ENCODE measurements at regions not wholly inside any gene's neighbourhood (a gene's known extent, or its start where the extent isn't known, plus 50 kb on each side); places are given as distances from the start of the nearest gene placed in this dataset.
"Not testable (repeated sequence)": the region's sequence is repeated elsewhere in the genome, so short reads cannot be mapped to it uniquely, and the experiment has no call there.

GRCh38 chr11:106173291-106173690 is 95.8 kb downstream of the AASDHPPT start (continued):
- no peak for TF ChIP-seq HOXA9 (CRISPR knock-in tag; IDR thresholded peaks at IDR 0.05; ENCODE audit: borderline replicate concordance)
- no peak for TF ChIP-seq PLSCR1 (CRISPR knock-in tag; IDR thresholded peaks at IDR 0.05; ENCODE audit: borderline replicate concordance)

- H3K79me2 ChIP-seq (ENCODE audit: insufficient read depth, low read length); H3K36me3 ChIP-seq (replicated peaks in 1 of 2; ENCODE audit: control insufficient read depth in 1 of 2, insufficient read depth in 2 of 2, low read length in 2 of 2); H4K20me1 ChIP-seq (ENCODE audit: insufficient read depth, low read length); BruUV-seq (replicated peaks); in situ Hi-C loops (cut with HindIII; ENCODE audit: extremely low pct_ligation_motif_present, low pct_unique_long_range_greater_than_20kb); H3K27ac ChIP-seq (ENCODE audit: extremely low read length, insufficient read depth, low read length); CTCF ChIA-PET (ENCODE audit: low intra/inter-chr PET ratio, low total read pairs); FAIRE-seq; H3K4me2 ChIP-seq (ENCODE audit: low read depth, low read length); ATAC-seq; H2AFZ ChIP-seq (ENCODE audit: low read length); H3K4me1 ChIP-seq (ENCODE audit: insufficient read depth, low read length); H3K9ac ChIP-seq (ENCODE audit: insufficient read depth, low read depth, low read length); H3K27me3 ChIP-seq (ENCODE audit: control insufficient read depth in 1 of 2, insufficient read depth in 2 of 2, low read length in 2 of 2); intact Hi-C loops (cut with micrococcal nuclease; ENCODE audit: unreplicated experiment); H3K4me3 ChIP-seq (replicated peaks in 1 of 3; ENCODE audit: insufficient read depth in 1 of 3, low read depth in 2 of 3, low read length in 3 of 3); POLR2A ChIA-PET; DNase-seq (ENCODE audit: low spot score): not testable (repeated sequence)
- WGBS (ENCODE audit: low lambda C conversion rate) = 22% methylated on average over 4 of the region's 4 CpGs
- peaks cover 18% of the 10 kb centered on the region for H3K9me3 ChIP-seq (ENCODE audit: low read length)
Measured at GRCh38 chr11:106174003-106174402, 96.5 kb downstream of the AASDHPPT start.

GRCh38 chr11:106176817-106177216 is 99.4 kb downstream of the AASDHPPT start:
- ATAC-seq = no peak
- no peak overlapping the region for H3K4me2 ChIP-seq (ENCODE audit: low read depth, low read length)

More at GRCh38 chr11:106176817-106177216, 99.4 kb downstream of the AASDHPPT start:
- no TSS peak for BruUV-seq (replicated peaks)
- DNase-seq (ENCODE audit: low spot score) (no peak), FAIRE-seq (no peak)
- Histone ChIP-seq H3K9ac (ENCODE audit: insufficient read depth, low read depth, low read length) (no peak overlapping the region), H3K36me3 (replicated peaks in 1 of 2; ENCODE audit: control insufficient read depth in 1 of 2, insufficient read depth in 2 of 2, low read length in 2 of 2) (no peaks in the 10 kb centered on the region), H3K79me2 (ENCODE audit: insufficient read depth, low read length) (no peaks in the 10 kb centered on the region), H3K4me1 (ENCODE audit: insufficient read depth, low read length) (no peaks in the 10 kb centered on the region), H3K27me3 (ENCODE audit: control insufficient read depth in 1 of 2, insufficient read depth in 2 of 2, low read length in 2 of 2) (no peaks in the 10 kb centered on the region), H3K27ac (ENCODE audit: extremely low read length, insufficient read depth, low read length) (no peak overlapping the region), H3K4me3 (replicated peaks in 1 of 3; ENCODE audit: insufficient read depth in 1 of 3, low read depth in 2 of 3, low read length in 3 of 3) (no peak overlapping the region), H2AFZ (ENCODE audit: low read length) (no peak overlapping the region), H3K9me3 (ENCODE audit: low read length) (no peaks in the 10 kb centered on the region), H4K20me1 (ENCODE audit: insufficient read depth, low read length) (no peaks in the 10 kb centered on the region)
- POLR2A ChIA-PET = no interaction called here
- CTCF ChIA-PET (ENCODE audit: low intra/inter-chr PET ratio, low total read pairs) = no interaction called here
- TF ChIP-seq GPN1 (CRISPR knock-in tag; IDR thresholded peaks at IDR 0.05; ENCODE audit: borderline replicate concordance) = no peak
- TF ChIP-seq ZNF44 (CRISPR knock-in tag; IDR thresholded peaks at IDR 0.05) = no peak
- TF ChIP-seq KMT2B (CRISPR knock-in tag; IDR thresholded peaks at IDR 0.05) = no peak
- no peak for TF ChIP-seq MYPOP (CRISPR knock-in tag; IDR thresholded peaks at IDR 0.05)
- TF ChIP-seq ZNF17 (CRISPR knock-in tag; IDR thresholded peaks at IDR 0.05) = no peak
- TF ChIP-seq ZNF431 (CRISPR knock-in tag; IDR thresholded peaks at IDR 0.05; ENCODE audit: borderline replicate concordance, low read depth) = no peak
- no peak for TF ChIP-seq GATA4 (IDR thresholded peaks at IDR 0.05; ENCODE audit: borderline replicate concordance, low read depth)
- no peak for TF ChIP-seq ZNF629 (CRISPR knock-in tag; conservative IDR thresholded peaks at IDR 0.05)
- TF ChIP-seq ZNF326 (CRISPR knock-in tag; IDR thresholded peaks at IDR 0.05; ENCODE audit: borderline replicate concordance) = no peak
- no peak for TF ChIP-seq RBFOX2 (IDR thresholded peaks at IDR 0.05; ENCODE audit: low read depth, low read length)
- 44% methylated on average over 17 of the region's 17 CpGs for WGBS (ENCODE audit: low lambda C conversion rate)
- in situ Hi-C loops (cut with HindIII; ENCODE audit: extremely low pct_ligation_motif_present, low pct_unique_long_range_greater_than_20kb) = no loop called here
- intact Hi-C loops (cut with micrococcal nuclease; ENCODE audit: unreplicated experiment) = no loop called here
